Smooth muscle cell (in vitro differentiated cells): ENCODE measurements at regions not wholly inside any gene's neighbourhood (a gene's known extent, or its start where the extent isn't known, plus 50 kb on each side); places are given as distances from the start of the nearest gene placed in this dataset.

Experiments
- DNase-seq: peaks from one replicate; lab custom pipeline; 2025; ENCODE audit not compliant: unreplicated experiment; lab: John Stamatoyannopoulos, UW
- H2AFZ ChIP-seq: fragments of 200-600 bp; sonication (generic); 2 replicates; pipeline ENCODE4 v1.6.0; 2016; ENCODE audit warnings: antibody characterized with exemption, low read depth, mild to moderate bottlenecking
- H3F3A ChIP-seq: fragments of 200-600 bp; sonication (generic); 2 replicates; pipeline ENCODE4 v1.6.0; 2017; ENCODE audit warnings: antibody characterized with exemption, low read depth
- H3K27ac ChIP-seq: fragments of 200-600 bp; sonication (generic); 2 replicates; pipeline ENCODE4 v1.5.1; 2016; ENCODE audit warnings: low read depth, mild to moderate bottlenecking
- H3K27me3 ChIP-seq: fragments of 200-600 bp; sonication (generic); 2 replicates; pipeline ENCODE4 v1.6.1; 2016; ENCODE audit warnings: low read depth, mild to moderate bottlenecking
- H3K36me3 ChIP-seq: fragments of 200-600 bp; sonication (generic); 2 replicates; pipeline ENCODE4 v1.5.1; 2016; ENCODE audit warnings: low read depth
- H3K4me1 ChIP-seq: fragments of 200-600 bp; sonication (generic); 2 replicates; pipeline ENCODE4 v1.5.1; 2016; ENCODE audit warnings: low read depth
- H3K4me2 ChIP-seq: fragments of 200-600 bp; sonication (generic); 2 replicates; pipeline ENCODE4 v1.6.0; 2016; ENCODE audit warnings: mild to moderate bottlenecking
- H3K4me3 ChIP-seq: fragments of 200-600 bp; sonication (generic); 2 replicates; pipeline ENCODE4 v1.5.1; 2016; ENCODE audit warnings: mild to moderate bottlenecking
- H3K79me2 ChIP-seq: fragments of 200-600 bp; sonication (generic); 2 replicates; pipeline ENCODE4 v1.6.0; 2016; ENCODE audit warnings: low read depth, mild to moderate bottlenecking
- H3K9ac ChIP-seq: fragments of 200-600 bp; sonication (generic); 2 replicates; pipeline ENCODE4 v1.6.0; 2016; ENCODE audit warnings: low read depth
- H3K9me3 ChIP-seq: fragments of 200-600 bp; sonication (generic); replicated peaks from 2 replicates; pipeline ENCODE4 v1.5.1; 2016; ENCODE audit warnings: low read depth
- H4K20me1 ChIP-seq: fragments of 200-600 bp; sonication (generic); 2 replicates; pipeline ENCODE4 v1.6.0; 2016; ENCODE audit warnings: low read depth
- WGBS: methylation state at CpG from one replicate; pipeline ENCODE4 v1.1.7; 2016; ENCODE audit warnings: low lambda C conversion rate; 5-methylcytosine and 5-hydroxymethylcytosine counted together
- TF ChIP-seq, protein P1 (sequence below): fragments of 200-600 bp; sonication (generic); IDR thresholded peaks from 2 replicates; pipeline ENCODE4 v1.5.1; 2017; ENCODE audit warnings: borderline replicate concordance, mild to moderate bottlenecking, antibody characterized with exemption; ENCODE audit not compliant: insufficient read depth, poor library complexity, severe bottlenecking

DNA sequence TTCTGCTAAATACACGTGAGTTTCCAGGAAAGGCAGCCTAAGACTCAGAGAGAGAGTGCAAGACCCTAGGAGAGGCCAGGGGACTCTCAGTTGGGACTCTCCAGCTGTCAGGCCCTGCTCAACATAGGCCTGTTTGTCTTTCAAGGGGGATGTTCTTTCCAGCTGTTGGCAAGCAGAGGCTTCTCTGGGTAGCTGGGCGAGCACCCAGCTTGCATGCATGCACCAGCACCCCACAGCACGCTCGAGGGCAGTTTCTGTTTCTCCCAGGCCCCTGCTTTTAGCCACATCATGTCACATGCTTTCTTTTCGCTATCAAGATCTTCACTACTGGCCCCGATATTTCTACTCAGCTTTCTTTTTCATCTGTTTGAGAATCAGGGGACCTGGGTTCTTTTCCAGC is 479.3 kb upstream of the HS6ST1 start:
- Histone ChIP-seq H3K9ac (no peak overlapping the region), H3K4me2 (no peak overlapping the region), H3K9me3 (no peaks in the 10 kb centered on the region), H3F3A (no peaks in the 10 kb centered on the region), H3K27ac (no peak overlapping the region), H3K79me2 (no peaks in the 10 kb centered on the region), H3K4me1 (no peaks in the 10 kb centered on the region), H3K36me3 (no peaks in the 10 kb centered on the region), H2AFZ (no peak overlapping the region), H4K20me1 (no peaks in the 10 kb centered on the region), H3K27me3 (peaks cover 13% of the 10 kb centered on the region), H3K4me3 (no peak overlapping the region)
- 89% methylated on average over 6 of the region's 6 CpGs for WGBS
- DNase-seq = no peak
- TF ChIP-seq, protein P1, sequence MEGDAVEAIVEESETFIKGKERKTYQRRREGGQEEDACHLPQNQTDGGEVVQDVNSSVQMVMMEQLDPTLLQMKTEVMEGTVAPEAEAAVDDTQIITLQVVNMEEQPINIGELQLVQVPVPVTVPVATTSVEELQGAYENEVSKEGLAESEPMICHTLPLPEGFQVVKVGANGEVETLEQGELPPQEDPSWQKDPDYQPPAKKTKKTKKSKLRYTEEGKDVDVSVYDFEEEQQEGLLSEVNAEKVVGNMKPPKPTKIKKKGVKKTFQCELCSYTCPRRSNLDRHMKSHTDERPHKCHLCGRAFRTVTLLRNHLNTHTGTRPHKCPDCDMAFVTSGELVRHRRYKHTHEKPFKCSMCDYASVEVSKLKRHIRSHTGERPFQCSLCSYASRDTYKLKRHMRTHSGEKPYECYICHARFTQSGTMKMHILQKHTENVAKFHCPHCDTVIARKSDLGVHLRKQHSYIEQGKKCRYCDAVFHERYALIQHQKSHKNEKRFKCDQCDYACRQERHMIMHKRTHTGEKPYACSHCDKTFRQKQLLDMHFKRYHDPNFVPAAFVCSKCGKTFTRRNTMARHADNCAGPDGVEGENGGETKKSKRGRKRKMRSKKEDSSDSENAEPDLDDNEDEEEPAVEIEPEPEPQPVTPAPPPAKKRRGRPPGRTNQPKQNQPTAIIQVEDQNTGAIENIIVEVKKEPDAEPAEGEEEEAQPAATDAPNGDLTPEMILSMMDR = no peak

DNA sequence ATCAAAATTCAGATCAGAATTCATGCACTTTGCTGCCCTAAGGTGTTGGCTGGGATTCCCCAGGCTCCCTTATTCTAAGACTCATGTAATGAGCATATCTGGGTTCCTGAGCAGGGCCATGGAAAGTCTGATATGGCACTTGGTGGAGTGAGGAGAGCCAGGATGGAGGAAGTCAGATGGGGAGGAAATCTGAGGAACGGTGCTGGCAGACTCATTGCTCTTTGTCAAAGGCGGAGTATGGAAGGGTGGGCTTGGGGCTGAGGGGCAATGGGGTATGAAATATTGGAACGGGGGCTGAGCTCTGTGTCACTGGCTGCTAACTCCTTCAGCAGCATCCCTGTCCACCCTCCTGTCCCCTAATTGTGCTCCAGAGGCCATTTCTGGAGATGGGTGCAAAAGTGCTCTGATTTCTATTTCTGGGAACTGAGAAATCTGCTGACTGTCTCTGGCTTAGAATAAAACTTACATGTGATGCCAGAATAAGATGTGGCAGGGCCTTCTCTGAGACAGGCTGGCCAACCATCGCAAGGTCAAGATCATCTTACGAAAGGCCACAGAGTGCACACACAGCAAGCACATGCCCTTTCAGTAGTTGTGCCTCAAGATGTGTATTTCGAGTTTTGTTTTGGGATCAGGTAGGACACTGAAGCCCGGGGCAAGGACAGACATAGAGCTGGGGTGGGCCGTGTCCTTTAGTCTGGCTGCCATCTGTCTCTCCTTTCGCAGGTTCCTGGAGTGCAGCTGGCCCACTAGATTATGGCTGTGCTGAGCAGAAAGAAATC is 480.0 kb upstream of the HS6ST1 start:
- no peaks in the 10 kb centered on the region for H3K4me1 ChIP-seq
- H3K36me3 ChIP-seq = no peaks in the 10 kb centered on the region
- H3K9me3 ChIP-seq = no peaks in the 10 kb centered on the region
- H3K79me2 ChIP-seq = no peaks in the 10 kb centered on the region
- DNase-seq = no peak
- H3K4me2 ChIP-seq = no peak overlapping the region
- peaks cover 13% of the 10 kb centered on the region for H3K27me3 ChIP-seq
- TF ChIP-seq, protein P1 = no peak
- H3K27ac ChIP-seq = no peak overlapping the region
- H2AFZ ChIP-seq = no peak overlapping the region
- 90% methylated on average over 9 of the region's 9 CpGs for WGBS
- H3K4me3 ChIP-seq = no peak overlapping the region
- H3F3A ChIP-seq = no peaks in the 10 kb centered on the region
- H4K20me1 ChIP-seq = no peaks in the 10 kb centered on the region
- H3K9ac ChIP-seq = no peak overlapping the region

DNA sequence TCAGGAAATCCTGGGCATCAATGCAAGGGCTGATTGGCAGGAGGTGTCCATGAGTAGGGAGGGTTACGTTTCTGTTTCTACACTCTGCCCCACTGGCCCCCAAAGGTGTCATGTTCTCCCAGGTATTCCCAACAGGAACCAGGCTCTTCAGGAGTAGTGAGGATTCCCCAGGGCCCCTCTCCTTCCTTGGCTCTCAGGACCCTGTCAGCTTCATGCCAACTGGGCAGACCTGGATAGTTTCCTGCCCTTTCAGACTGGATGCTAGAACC is 480.6 kb upstream of the HS6ST1 start:
- Histone ChIP-seq H3K79me2 (no peaks in the 10 kb centered on the region), H2AFZ (no peak overlapping the region), H4K20me1 (no peaks in the 10 kb centered on the region), H3K4me3 (no peak overlapping the region), H3K4me1 (no peaks in the 10 kb centered on the region), H3K4me2 (no peak overlapping the region), H3K9ac (no peak overlapping the region), H3K27ac (no peak overlapping the region), H3K36me3 (no peaks in the 10 kb centered on the region), H3F3A (no peaks in the 10 kb centered on the region), H3K9me3 (no peaks in the 10 kb centered on the region), H3K27me3 (peaks cover 13% of the 10 kb centered on the region)
- TF ChIP-seq, protein P1 = no peak
- 77% methylated on average over 1 of the region's 1 CpG for WGBS
- DNase-seq = no peak

DNA sequence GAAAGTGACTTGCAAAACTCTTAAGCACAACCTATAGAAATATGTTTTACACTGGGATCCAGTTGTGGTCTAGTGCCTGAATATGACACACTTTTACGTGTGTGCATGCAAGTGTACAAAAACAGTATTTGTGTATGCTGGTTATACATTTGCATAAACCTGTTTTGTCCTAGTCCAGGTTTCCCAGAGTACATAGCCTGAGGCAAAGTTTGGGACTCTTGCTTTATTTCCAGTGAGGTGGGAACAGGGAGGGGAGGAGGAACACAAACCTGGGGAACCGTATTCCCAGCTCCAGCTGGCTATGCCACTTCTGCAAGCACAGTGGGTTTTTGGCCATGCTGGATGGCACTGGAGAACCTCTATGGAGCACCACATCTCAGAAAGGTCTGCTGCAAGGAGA is 481.1 kb upstream of the HS6ST1 start:
- Histone ChIP-seq H3K9ac (no peak overlapping the region), H2AFZ (no peak overlapping the region), H3K4me3 (no peak overlapping the region), H3K79me2 (no peaks in the 10 kb centered on the region), H3K9me3 (no peaks in the 10 kb centered on the region), H3F3A (no peaks in the 10 kb centered on the region), H4K20me1 (no peaks in the 10 kb centered on the region), H3K27me3 (peaks cover 13% of the 10 kb centered on the region), H3K4me2 (no peak overlapping the region), H3K4me1 (no peaks in the 10 kb centered on the region), H3K27ac (no peak overlapping the region), H3K36me3 (no peaks in the 10 kb centered on the region)
- WGBS = 91% methylated on average over 2 of the region's 2 CpGs
- TF ChIP-seq, protein P1 = no peak
- DNase-seq = no peak
